DND-41 (cell line): ENCODE measurements at regions not wholly inside any gene's neighbourhood (a gene's known extent, or its start where the extent isn't known, plus 50 kb on each side); places are given as distances from the start of the nearest gene placed in this dataset.

Source experiments
- ATAC-seq: fragments of 200-7000 bp; cut with Tn5 transposase; 3 replicates; pipeline ENCODE4 v1.9.1; 2021; ENCODE audit warnings: low read depth; ENCODE audit not compliant: insufficient read depth
- DNase-seq: peaks from one replicate; pipeline ENCODE4 v3.0.0-alpha.2; 2020
- H2AFZ ChIP-seq: 2 replicates; pipeline ENCODE4 v1.6.0; 2012; ENCODE audit warnings: low read depth, low read length
- H3K27ac ChIP-seq: 2 replicates; pipeline ENCODE4 v1.5.1; 2012; ENCODE audit warnings: low read length, inconsistent platforms
- H3K27me3 ChIP-seq: fragments of 200-600 bp; sonication (generic); 2 replicates; pipeline ENCODE4 v1.6.0; 2012; ENCODE audit warnings: low read length, mild to moderate bottlenecking, inconsistent platforms; ENCODE audit not compliant: insufficient read depth, poor library complexity
- H3K36me3 ChIP-seq: 2 replicates; pipeline ENCODE4 v1.5.1; 2012; ENCODE audit warnings: low read length, inconsistent platforms; ENCODE audit not compliant: insufficient read depth
- H3K4me1 ChIP-seq: 2 replicates; pipeline ENCODE4 v1.5.1; 2012; ENCODE audit warnings: mild to moderate bottlenecking, low read length; ENCODE audit not compliant: insufficient read depth
- H3K4me2 ChIP-seq: 2 replicates; pipeline ENCODE4 v1.6.0; 2012; ENCODE audit warnings: mild to moderate bottlenecking, moderate library complexity, low read length, inconsistent platforms; ENCODE audit not compliant: insufficient read depth
- H3K4me3 ChIP-seq, 2 experiments: fragments of 200-600 bp in 1 of 2; shearing (Covaris generic) in 1 of 2; 2 replicates each; pipeline ENCODE4 v1.5.1; 2012 to 2016; ENCODE audit warnings: inconsistent platforms in 2 of 2, low read length in 2 of 2, mild to moderate bottlenecking in 2 of 2, low read depth in 1 of 2, moderate library complexity in 1 of 2
- H3K79me2 ChIP-seq: 2 replicates; pipeline ENCODE4 v1.6.0; 2012; ENCODE audit warnings: low read length, inconsistent platforms; ENCODE audit not compliant: insufficient read depth
- H3K9ac ChIP-seq: 2 replicates; pipeline ENCODE4 v1.6.0; 2012; ENCODE audit warnings: low read depth, mild to moderate bottlenecking, inconsistent platforms, low read length, moderate library complexity
- H3K9me3 ChIP-seq: 2 replicates; pipeline ENCODE4 v1.5.1; 2012; ENCODE audit warnings: low read length, moderate library complexity, mild to moderate bottlenecking, inconsistent platforms; ENCODE audit not compliant: insufficient read depth, severe bottlenecking
- H4K20me1 ChIP-seq: 2 replicates; pipeline ENCODE4 v1.6.0; 2012; ENCODE audit warnings: low read length; ENCODE audit not compliant: insufficient read depth
- CTCF ChIP-seq: IDR thresholded peaks from 2 replicates; pipeline ENCODE4 v1.5.1; 2012; ENCODE audit warnings: borderline replicate concordance, low read length, moderate library complexity, mild to moderate bottlenecking; ENCODE audit not compliant: poor library complexity, severe bottlenecking; ENCODE audit errors: extremely low read depth
- EZH2 ChIP-seq: IDR thresholded peaks from 3 replicates; pipeline ENCODE4 v1.6.1; 2012; ENCODE audit warnings: borderline replicate concordance, low read depth, mild to moderate bottlenecking, moderate library complexity, low read length, inconsistent platforms; ENCODE audit not compliant: severe bottlenecking

- no peak for DNase-seq
- H3K36me3 ChIP-seq: no peaks in the 10 kb centered on the region
- no peak for ATAC-seq
- H3K27me3 ChIP-seq: peaks cover 12% of the 10 kb centered on the region
- no peaks in the 10 kb centered on the region for H4K20me1 ChIP-seq
- no peak overlapping the region for H3K9ac ChIP-seq
- no peaks in the 10 kb centered on the region for H3K79me2 ChIP-seq
- no peak overlapping the region for H3K27ac ChIP-seq
- no peak overlapping the region for H3K4me3 ChIP-seq
- H3K4me2 ChIP-seq: no peak overlapping the region
- 0 out of 2 replicates have a peak, but pooled peaks cover 4% of the 10 kb centered on the region for H3K4me1 ChIP-seq
- TF ChIP-seq CTCF: no peak
- TF ChIP-seq EZH2: no peak
- H2AFZ ChIP-seq: no peak overlapping the region
- no peaks in the 10 kb centered on the region for H3K9me3 ChIP-seq
Observed at GRCh38 chr7:155407799-155408198, 50.1 kb upstream of the EN2 start.
